Peyer's patch (tissue), 4 donors: ENCODE measurements at regions not wholly inside any gene's neighbourhood (a gene's known extent, or its start where the extent isn't known, plus 50 kb on each side); places are given as distances from the start of the nearest gene placed in this dataset.

ENCODE experiments used
- DNase-seq, 3 donors: peaks; one replicate each; pipeline ENCODE4 v3.0.0-alpha.2; 2017 to 2019
- H3K27ac ChIP-seq, 4 donors: fragments of 200-600 bp; sonication (generic); one replicate each; pipeline ENCODE4 v1.5.1; 2016 to 2019
- H3K27me3 ChIP-seq, 2 donors: fragments of 200-600 bp; sonication (generic); one replicate each; pipeline ENCODE4 v1.5.1; 2019
- H3K36me3 ChIP-seq, 3 donors: fragments of 200-600 bp; sonication (generic); one replicate each; pipeline ENCODE4 v1.5.1; 2016 to 2019
- H3K4me1 ChIP-seq, 4 donors: fragments of 200-600 bp; sonication (generic); one replicate each; pipeline ENCODE4 v1.5.1; 2016 to 2019
- H3K4me3 ChIP-seq, 4 donors: fragments of 200-600 bp; sonication (generic); 1 replicate in 3 of 4; 2 replicates in 1 of 4; pipeline ENCODE4 v1.5.1; 2016 to 2019; ENCODE audit warnings: mild to moderate bottlenecking in 1 of 4
- H3K9me3 ChIP-seq, 4 donors: fragments of 200-600 bp; sonication (generic); one replicate each; pipeline ENCODE4 v1.5.1; 2016 to 2019; ENCODE audit warnings: mild to moderate bottlenecking in 1 of 4
- CTCF ChIP-seq, 6 experiments: fragments of 450-650 bp in 4 of 6; fragments of 200-600 bp in 2 of 6; sonication (generic) in 1 of 6; IDR thresholded peaks; one replicate each; pipeline ENCODE4 v1.5.1; 2017 to 2019; ENCODE audit warnings: antibody characterized with exemption in 6 of 6, mild to moderate bottlenecking in 3 of 6, moderate library complexity in 1 of 6
- POLR2A ChIP-seq, 2 donors: fragments of 450-650 bp; IDR thresholded peaks; one replicate each; pipeline ENCODE4 v1.5.1; 2017; ENCODE audit warnings: antibody characterized with exemption in 2 of 2, mild to moderate bottlenecking in 2 of 2, moderate library complexity in 2 of 2

- no peak for DNase-seq
- H3K4me3 ChIP-seq: no peak overlapping the region
- no peaks in the 10 kb centered on the region for H3K27me3 ChIP-seq
- no peak for TF ChIP-seq POLR2A (IDR thresholded peaks at IDR 0.05)
- no peak for TF ChIP-seq CTCF (IDR thresholded peaks at IDR 0.05)
- H3K36me3 ChIP-seq: no peaks in the 10 kb centered on the region
- no peaks in the 10 kb centered on the region for H3K4me1 ChIP-seq
- no peak overlapping the region for H3K27ac ChIP-seq
- no peaks in the 10 kb centered on the region for H3K9me3 ChIP-seq
These were observed 85.9 kb upstream of the GPR149 start for GRCh38 chr3:154515921-154516320.

- H3K9me3 ChIP-seq: no peaks in the 10 kb centered on the region
- H3K36me3 ChIP-seq: no peaks in the 10 kb centered on the region
- H3K27me3 ChIP-seq: no peaks in the 10 kb centered on the region
- no peak overlapping the region for H3K27ac ChIP-seq
- no peak overlapping the region for H3K4me3 ChIP-seq
- H3K4me1 ChIP-seq: no peaks in the 10 kb centered on the region
- DNase-seq: no peak
- TF ChIP-seq CTCF (IDR thresholded peaks at IDR 0.05): no peak
- TF ChIP-seq POLR2A (IDR thresholded peaks at IDR 0.05): no peak
These were observed 80.8 kb upstream of the GPR149 start for GRCh38 chr3:154510780-154511179.

- Histone ChIP-seq H3K4me1 (no peaks in the 10 kb centered on the region), H3K4me3 (no peak overlapping the region), H3K36me3 (no peaks in the 10 kb centered on the region), H3K9me3 (no peaks in the 10 kb centered on the region), H3K27ac (no peak overlapping the region), H3K27me3 (no peaks in the 10 kb centered on the region)
- TF ChIP-seq POLR2A (IDR thresholded peaks at IDR 0.05) (no peak), CTCF (IDR thresholded peaks at IDR 0.05) (no peak)
- no peak for DNase-seq
These were observed 77.7 kb upstream of the GPR149 start for GRCh38 chr3:154507727-154508126.

GRCh38 chr3:154496978-154497377, 67.0 kb upstream of the GPR149 start:
- no peak for TF ChIP-seq POLR2A (IDR thresholded peaks at IDR 0.05)
- TF ChIP-seq CTCF (IDR thresholded peaks at IDR 0.05): no peak
- no peak for DNase-seq
- peaks cover 0 to 4% (median 0%) of the 10 kb centered on the region in 4 donors for H3K9me3 ChIP-seq

GRCh38 chr3:154496540-154496939, 66.5 kb upstream of the GPR149 start:
- Histone ChIP-seq H3K27ac (no peak overlapping the region), H3K4me3 (no peak overlapping the region)

More at GRCh38 chr3:154496978-154497377, 67.0 kb upstream of the GPR149 start:
- no peaks in the 10 kb centered on the region for H3K27me3 ChIP-seq
- H3K4me3 ChIP-seq: no peak overlapping the region
- H3K36me3 ChIP-seq: no peaks in the 10 kb centered on the region
- no peaks in the 10 kb centered on the region for H3K4me1 ChIP-seq
- no peak overlapping the region for H3K27ac ChIP-seq

More at GRCh38 chr3:154496540-154496939, 66.5 kb upstream of the GPR149 start:
- Histone ChIP-seq H3K4me1 (no peaks in the 10 kb centered on the region), H3K9me3 (peaks cover 0 to 4% (median 0%) of the 10 kb centered on the region in 4 donors), H3K36me3 (no peaks in the 10 kb centered on the region), H3K27me3 (no peaks in the 10 kb centered on the region)
- DNase-seq: no peak
- no peak for TF ChIP-seq POLR2A (IDR thresholded peaks at IDR 0.05)
- TF ChIP-seq CTCF (IDR thresholded peaks at IDR 0.05): no peak
